Hepatocyte (in vitro differentiated cells): ENCODE measurements at regions not wholly inside any gene's neighbourhood (a gene's known extent, or its start where the extent isn't known, plus 50 kb on each side); places are given as distances from the start of the nearest gene placed in this dataset.

Experiments
- EZH2 ChIP-seq: fragments of 200-600 bp; sonication (generic); IDR thresholded peaks from 2 replicates; pipeline ENCODE4 v1.6.1; 2016; ENCODE audit warnings: antibody characterized with exemption, mild to moderate bottlenecking, borderline replicate concordance
- TF ChIP-seq, protein P1 (sequence below): fragments of 200-600 bp; sonication (generic); IDR thresholded peaks from 2 replicates; pipeline ENCODE4 v1.5.1; 2016; ENCODE audit warnings: antibody characterized with exemption, mild to moderate bottlenecking; ENCODE audit not compliant: poor library complexity

- no peak for TF ChIP-seq EZH2
- TF ChIP-seq, protein P1, sequence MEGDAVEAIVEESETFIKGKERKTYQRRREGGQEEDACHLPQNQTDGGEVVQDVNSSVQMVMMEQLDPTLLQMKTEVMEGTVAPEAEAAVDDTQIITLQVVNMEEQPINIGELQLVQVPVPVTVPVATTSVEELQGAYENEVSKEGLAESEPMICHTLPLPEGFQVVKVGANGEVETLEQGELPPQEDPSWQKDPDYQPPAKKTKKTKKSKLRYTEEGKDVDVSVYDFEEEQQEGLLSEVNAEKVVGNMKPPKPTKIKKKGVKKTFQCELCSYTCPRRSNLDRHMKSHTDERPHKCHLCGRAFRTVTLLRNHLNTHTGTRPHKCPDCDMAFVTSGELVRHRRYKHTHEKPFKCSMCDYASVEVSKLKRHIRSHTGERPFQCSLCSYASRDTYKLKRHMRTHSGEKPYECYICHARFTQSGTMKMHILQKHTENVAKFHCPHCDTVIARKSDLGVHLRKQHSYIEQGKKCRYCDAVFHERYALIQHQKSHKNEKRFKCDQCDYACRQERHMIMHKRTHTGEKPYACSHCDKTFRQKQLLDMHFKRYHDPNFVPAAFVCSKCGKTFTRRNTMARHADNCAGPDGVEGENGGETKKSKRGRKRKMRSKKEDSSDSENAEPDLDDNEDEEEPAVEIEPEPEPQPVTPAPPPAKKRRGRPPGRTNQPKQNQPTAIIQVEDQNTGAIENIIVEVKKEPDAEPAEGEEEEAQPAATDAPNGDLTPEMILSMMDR, result no peak
Observed at GRCh38 chr9:31168161-31168560, 1216.3 kb upstream of the ACO1 start.
